GM12878 (cell line): ENCODE measurements at regions not wholly inside any gene's neighbourhood (a gene's known extent, or its start where the extent isn't known, plus 50 kb on each side); places are given as distances from the start of the nearest gene placed in this dataset.

ENCODE experiments used
- ATAC-seq: fragments of 200-7000 bp; cut with Tn5 transposase; 3 replicates; pipeline ENCODE4 v1.9.1; 2020; ENCODE audit warnings: mild to moderate bottlenecking, moderate library complexity
- BruUV-seq: library from RNA; stranded (reverse); fragments of 400-500 nt; replicated peaks from 2 replicates; lab custom pipeline; 2021; lab: Mats Ljungman, UMichigan
- CTCF ChIA-PET: fragments of 300-600 bp; sonication (Branson Sonifier 250); formaldehyde crosslinking; extraction: SDS; loops from one replicate; lab custom pipeline; 2021; ENCODE audit warnings: inconsistent platforms; lab: Yijun Ruan, JAX
- POLR2A ChIA-PET: fragments of 350-600 bp; formaldehyde crosslinking; extraction: SDS; loops from one replicate; lab custom pipeline; 2021; ENCODE audit warnings: inconsistent platforms; lab: Charles Lee
- RAD21 ChIA-PET: fragments of 300-600 bp; sonication (Branson Sonifier 250); formaldehyde crosslinking; loops from one replicate; lab custom pipeline; 2023; ENCODE audit warnings: antibody characterized with exemption; ENCODE audit not compliant: unreplicated experiment; lab: Charles Lee
- SMC1A ChIA-PET: fragments of 300-600 bp; sonication (Branson Sonifier 250); formaldehyde crosslinking; loops from one replicate; lab custom pipeline; 2023; ENCODE audit not compliant: unreplicated experiment, uncharacterized antibody; lab: Charles Lee
- DNase-seq: peaks from one replicate; pipeline ENCODE4 v3.0.0-alpha.2; 2011; ENCODE audit warnings: low read depth, low spot score
- FAIRE-seq: peaks from 3 replicates; lab custom pipeline; 2011; peaks lifted over from hg19 to GRCh38; lab: Jason Lieb, UNC
- H2AFZ ChIP-seq: 2 replicates; pipeline ENCODE4 v1.6.0; 2011; ENCODE audit warnings: low read depth, low read length, control low read depth; ENCODE audit not compliant: control insufficient read depth
- H3K27ac ChIP-seq: 2 replicates; pipeline ENCODE4 v1.5.1; 2011; ENCODE audit warnings: control low read depth; ENCODE audit not compliant: control insufficient read depth, insufficient read depth
- H3K27me3 ChIP-seq, 2 experiments: replicated peaks in 1 of 2; 2 replicates each; pipeline versions ENCODE4 v1.6.0 to v1.6.1; 2011; ENCODE audit warnings: low read length in 1 of 2; ENCODE audit not compliant: control insufficient read depth in 2 of 2, insufficient read depth in 2 of 2
- H3K36me3 ChIP-seq, 2 experiments: 2 replicates each; pipeline ENCODE4 v1.5.1; 2011; ENCODE audit warnings: low read length in 1 of 2; ENCODE audit not compliant: control insufficient read depth in 2 of 2, insufficient read depth in 2 of 2
- H3K4me1 ChIP-seq: 2 replicates; pipeline ENCODE4 v1.6.1; 2011; ENCODE audit warnings: mild to moderate bottlenecking, low read length, moderate library complexity, mixed read lengths; ENCODE audit not compliant: control insufficient read depth, insufficient read depth
- H3K4me2 ChIP-seq: 2 replicates; pipeline ENCODE4 v1.6.0; 2011; ENCODE audit warnings: control low read depth; ENCODE audit not compliant: control insufficient read depth, insufficient read depth
- H3K4me3 ChIP-seq: fragments of 200-600 bp; sonication (generic); 2 replicates; pipeline ENCODE4 v1.5.1; 2016
- H3K79me2 ChIP-seq: 2 replicates; pipeline ENCODE4 v1.6.0; 2011; ENCODE audit warnings: low read length; ENCODE audit not compliant: control insufficient read depth, insufficient read depth
- H3K9ac ChIP-seq: 2 replicates; pipeline ENCODE4 v1.8.0; 2011; ENCODE audit warnings: low read length, control low read depth, mixed read lengths; ENCODE audit not compliant: control insufficient read depth, insufficient read depth
- H3K9me3 ChIP-seq: replicated peaks from 3 replicates; pipeline ENCODE4 v1.5.1; 2011; ENCODE audit warnings: mild to moderate bottlenecking, low read length; ENCODE audit not compliant: control insufficient read depth, insufficient read depth
- H4K20me1 ChIP-seq: 2 replicates; pipeline ENCODE4 v1.6.0; 2011; ENCODE audit not compliant: control insufficient read depth, insufficient read depth
- DPF2 ChIP-seq: fragments of 450-650 bp; IDR thresholded peaks from 2 replicates; pipeline ENCODE4 v1.6.1; 2017; ENCODE audit warnings: mild to moderate bottlenecking
- JUND ChIP-seq: IDR thresholded peaks from 2 replicates; pipeline ENCODE4 v1.6.1; 2012; ENCODE audit warnings: low read depth, mild to moderate bottlenecking, low read length, improper control_type of control experiment, moderate library complexity
- MXI1 ChIP-seq: fragments of 150-350 bp; IDR thresholded peaks from 2 replicates; pipeline ENCODE4 v1.6.1; 2011; ENCODE audit warnings: low read depth, mild to moderate bottlenecking, inconsistent platforms, low read length, improper control_type of control experiment
- PAX5 ChIP-seq: IDR thresholded peaks from 2 replicates; pipeline ENCODE4 v1.6.1; 2011; ENCODE audit warnings: low read depth, low read length, borderline replicate concordance
- RB1 ChIP-seq: fragments of 450-650 bp; formaldehyde crosslinking; IDR thresholded peaks from 2 replicates; pipeline ENCODE4 v1.6.1; 2017; ENCODE audit warnings: mild to moderate bottlenecking, borderline replicate concordance
- SMAD1 ChIP-seq: fragments of 450-650 bp; IDR thresholded peaks from 2 replicates; pipeline ENCODE4 v1.6.1; 2018; ENCODE audit warnings: mild to moderate bottlenecking, low read depth; ENCODE audit not compliant: partially characterized antibody
- TCF7 ChIP-seq: IDR thresholded peaks from 2 replicates; pipeline ENCODE4 v1.6.1; 2014; ENCODE audit warnings: antibody characterized with exemption, borderline replicate concordance
- ZBED1 ChIP-seq: IDR thresholded peaks from 2 replicates; pipeline ENCODE4 v1.6.1; 2016; ENCODE audit warnings: borderline replicate concordance
- ZNF622 ChIP-seq: fragments of 450-650 bp; IDR thresholded peaks from 2 replicates; pipeline ENCODE4 v1.6.1; 2017; ENCODE audit warnings: mild to moderate bottlenecking, inconsistent platforms
- WGBS: methylation state at CpG from one replicate; pipeline ENCODE4 v1.1.6; 2016; ENCODE audit warnings: low lambda C conversion rate; ENCODE audit not compliant: insufficient replicate concordance, insufficient coverage; ENCODE audit errors: missing lambda C conversion rate; 5-methylcytosine and 5-hydroxymethylcytosine counted together
- in situ Hi-C: fragments of 300-500 bp; cut with MboI; formaldehyde crosslinking; loops from 9 replicates; pipeline ENCODE4 v1.14.3; 2018; ENCODE audit warnings: mixed read lengths
- intact Hi-C: fragments of 100-400 bp; cut with micrococcal nuclease; formaldehyde crosslinking; loops from one replicate; pipeline ENCODE4 v1.14.2; 2022; ENCODE audit not compliant: unreplicated experiment
- TF ChIP-seq, protein P1 (sequence below): fragments of 450-650 bp; formaldehyde crosslinking; IDR thresholded peaks from 2 replicates; pipeline ENCODE4 v1.4.0; 2020; ENCODE audit warnings: mild to moderate bottlenecking, moderate library complexity

DNA sequence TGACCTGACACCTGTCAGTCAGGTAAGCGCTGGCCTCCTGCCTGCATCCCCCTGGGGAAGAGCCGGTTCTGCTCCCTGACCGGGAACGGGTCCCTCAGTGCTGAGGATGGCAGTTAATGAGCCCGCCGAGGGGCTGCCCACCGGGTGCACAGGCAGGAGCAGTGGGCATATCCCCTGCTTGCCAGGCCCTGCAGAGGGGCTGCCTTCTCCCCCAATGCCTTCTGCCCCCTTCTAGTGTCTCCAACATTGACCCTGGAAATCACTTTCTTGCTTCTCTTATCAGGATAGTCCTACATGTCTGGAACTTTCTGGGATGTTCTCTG, 388.5 kb downstream of the SEC14L1 start:
- H3K79me2 ChIP-seq: no peaks in the 10 kb centered on the region
- no peak overlapping the region for H3K4me2 ChIP-seq
- H2AFZ ChIP-seq: no peak overlapping the region
- WGBS: 25% methylated on average over 7 of the region's 7 CpGs
- H3K4me1 ChIP-seq: no peaks in the 10 kb centered on the region
- TF ChIP-seq RB1: no peak
- TF ChIP-seq, protein P1, sequence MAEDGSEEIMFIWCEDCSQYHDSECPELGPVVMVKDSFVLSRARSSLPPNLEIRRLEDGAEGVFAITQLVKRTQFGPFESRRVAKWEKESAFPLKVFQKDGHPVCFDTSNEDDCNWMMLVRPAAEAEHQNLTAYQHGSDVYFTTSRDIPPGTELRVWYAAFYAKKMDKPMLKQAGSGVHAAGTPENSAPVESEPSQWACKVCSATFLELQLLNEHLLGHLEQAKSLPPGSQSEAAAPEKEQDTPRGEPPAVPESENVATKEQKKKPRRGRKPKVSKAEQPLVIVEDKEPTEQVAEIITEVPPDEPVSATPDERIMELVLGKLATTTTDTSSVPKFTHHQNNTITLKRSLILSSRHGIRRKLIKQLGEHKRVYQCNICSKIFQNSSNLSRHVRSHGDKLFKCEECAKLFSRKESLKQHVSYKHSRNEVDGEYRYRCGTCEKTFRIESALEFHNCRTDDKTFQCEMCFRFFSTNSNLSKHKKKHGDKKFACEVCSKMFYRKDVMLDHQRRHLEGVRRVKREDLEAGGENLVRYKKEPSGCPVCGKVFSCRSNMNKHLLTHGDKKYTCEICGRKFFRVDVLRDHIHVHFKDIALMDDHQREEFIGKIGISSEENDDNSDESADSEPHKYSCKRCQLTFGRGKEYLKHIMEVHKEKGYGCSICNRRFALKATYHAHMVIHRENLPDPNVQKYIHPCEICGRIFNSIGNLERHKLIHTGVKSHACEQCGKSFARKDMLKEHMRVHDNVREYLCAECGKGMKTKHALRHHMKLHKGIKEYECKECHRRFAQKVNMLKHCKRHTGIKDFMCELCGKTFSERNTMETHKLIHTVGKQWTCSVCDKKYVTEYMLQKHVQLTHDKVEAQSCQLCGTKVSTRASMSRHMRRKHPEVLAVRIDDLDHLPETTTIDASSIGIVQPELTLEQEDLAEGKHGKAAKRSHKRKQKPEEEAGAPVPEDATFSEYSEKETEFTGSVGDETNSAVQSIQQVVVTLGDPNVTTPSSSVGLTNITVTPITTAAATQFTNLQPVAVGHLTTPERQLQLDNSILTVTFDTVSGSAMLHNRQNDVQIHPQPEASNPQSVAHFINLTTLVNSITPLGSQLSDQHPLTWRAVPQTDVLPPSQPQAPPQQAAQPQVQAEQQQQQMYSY (CRISPR knock-in tag): no peak
- TF ChIP-seq TCF7: no peak
- TF ChIP-seq PAX5: no peak
- no peak for TF ChIP-seq MXI1
- TF ChIP-seq SMAD1: no peak
- TF ChIP-seq ZBED1: no peak
- no peak for TF ChIP-seq DPF2
- TF ChIP-seq JUND: no peak
- TF ChIP-seq ZNF622: no peak
- no peak overlapping the region for H3K9ac ChIP-seq
- intact Hi-C loops: no loop called here
- no TSS peak for BruUV-seq
- H3K4me3 ChIP-seq: no peak overlapping the region
- no peak for DNase-seq
- H3K27me3 ChIP-seq: peaks cover 5% of the 10 kb centered on the region in 2 experiments
- H4K20me1 ChIP-seq: no peaks in the 10 kb centered on the region
- ChIA-PET SMC1A (no interaction called here), CTCF (no interaction called here), POLR2A (no interaction called here), RAD21 (no interaction called here)
- in situ Hi-C loops: no loop called here
- no peak for FAIRE-seq
- no peaks in the 10 kb centered on the region for H3K36me3 ChIP-seq
- H3K27ac ChIP-seq: no peak overlapping the region
- H3K9me3 ChIP-seq: no peaks in the 10 kb centered on the region; the same call in 2 of the 3 replicates
- no peak for ATAC-seq
